ENCODE measurements at regions not wholly inside any gene's neighbourhood (a gene's known extent, or its start where the extent isn't known, plus 50 kb on each side); places are given as distances from the start of the nearest gene placed in this dataset.

DNA sequence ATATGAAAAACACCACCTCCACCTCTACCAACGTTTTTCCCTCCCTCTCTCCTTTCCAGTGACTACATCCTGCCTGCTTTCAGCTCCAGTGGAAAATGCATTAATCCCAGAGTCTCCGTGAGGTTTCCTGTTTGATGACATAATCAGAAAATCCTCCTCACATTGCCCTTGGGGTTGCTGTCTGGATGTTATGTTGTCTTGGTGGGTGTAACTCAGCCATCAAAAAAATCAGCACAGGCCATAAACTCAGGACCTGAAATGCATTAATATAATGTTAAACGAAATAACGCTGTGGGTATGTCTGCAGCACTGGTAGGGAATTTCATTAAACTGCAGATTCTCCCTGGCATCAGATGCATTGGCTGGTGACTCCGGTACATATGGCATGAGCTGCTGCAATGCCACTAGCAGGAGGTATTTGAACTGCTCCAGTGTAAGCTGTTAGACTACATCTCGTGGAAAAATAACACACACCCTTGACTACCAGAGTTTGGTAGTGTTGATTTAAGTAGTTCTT lies 297.8 kb downstream of the PRL start:
- intact Hi-C loops (cut with micrococcal nuclease) = no loop called here
- peak; percentile 94 for FAIRE-seq
- CTCF ChIA-PET = interaction anchor here (0.9 to 1.4 kb wide), 3 partner anchors 11 to 32 kb away, joined by 3 to 5 read pairs (median 4); no protein-coding TSS in a partner anchor

More for the DNA sequence above, 297.8 kb downstream of the PRL start:
- no peak for TF ChIP-seq POLR2A (IDR thresholded peaks at IDR 0.05; ENCODE audit: low read depth, low read length)
- no peak for TF ChIP-seq MYC (IDR thresholded peaks at IDR 0.05; ENCODE audit: low read depth, low read length)
- no peak for TF ChIP-seq POLR2AphosphoS5 (IDR thresholded peaks at IDR 0.05; ENCODE audit: insufficient read depth, low read depth, low read length)
- TF ChIP-seq, protein P1, sequence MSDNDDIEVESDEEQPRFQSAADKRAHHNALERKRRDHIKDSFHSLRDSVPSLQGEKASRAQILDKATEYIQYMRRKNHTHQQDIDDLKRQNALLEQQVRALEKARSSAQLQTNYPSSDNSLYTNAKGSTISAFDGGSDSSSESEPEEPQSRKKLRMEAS (IDR thresholded peaks at IDR 0.05; ENCODE audit: insufficient read depth, insufficient read length) = no peak
- TF ChIP-seq, protein P2, sequence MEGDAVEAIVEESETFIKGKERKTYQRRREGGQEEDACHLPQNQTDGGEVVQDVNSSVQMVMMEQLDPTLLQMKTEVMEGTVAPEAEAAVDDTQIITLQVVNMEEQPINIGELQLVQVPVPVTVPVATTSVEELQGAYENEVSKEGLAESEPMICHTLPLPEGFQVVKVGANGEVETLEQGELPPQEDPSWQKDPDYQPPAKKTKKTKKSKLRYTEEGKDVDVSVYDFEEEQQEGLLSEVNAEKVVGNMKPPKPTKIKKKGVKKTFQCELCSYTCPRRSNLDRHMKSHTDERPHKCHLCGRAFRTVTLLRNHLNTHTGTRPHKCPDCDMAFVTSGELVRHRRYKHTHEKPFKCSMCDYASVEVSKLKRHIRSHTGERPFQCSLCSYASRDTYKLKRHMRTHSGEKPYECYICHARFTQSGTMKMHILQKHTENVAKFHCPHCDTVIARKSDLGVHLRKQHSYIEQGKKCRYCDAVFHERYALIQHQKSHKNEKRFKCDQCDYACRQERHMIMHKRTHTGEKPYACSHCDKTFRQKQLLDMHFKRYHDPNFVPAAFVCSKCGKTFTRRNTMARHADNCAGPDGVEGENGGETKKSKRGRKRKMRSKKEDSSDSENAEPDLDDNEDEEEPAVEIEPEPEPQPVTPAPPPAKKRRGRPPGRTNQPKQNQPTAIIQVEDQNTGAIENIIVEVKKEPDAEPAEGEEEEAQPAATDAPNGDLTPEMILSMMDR (IDR thresholded peaks at IDR 0.05; ENCODE audit: extremely low read depth in 1 of 2, insufficient read depth in 1 of 2, low read depth in 1 of 2, low read length in 2 of 2) = no peak
- no peak for TF ChIP-seq EZH2 (IDR thresholded peaks at IDR 0.05; ENCODE audit: borderline replicate concordance, low read depth, low read length, severe bottlenecking)
- TF ChIP-seq FOS (IDR thresholded peaks at IDR 0.05; ENCODE audit: borderline replicate concordance, insufficient read depth, low read length) = peak; percentile 23
- peak; percentile 9 for TF ChIP-seq JUN (IDR thresholded peaks at IDR 0.05; ENCODE audit: borderline replicate concordance, insufficient read depth, insufficient read length, low read depth)
- no peak for TF ChIP-seq GATA2 (IDR thresholded peaks at IDR 0.05; ENCODE audit: insufficient read depth, insufficient read length, low read depth, low read length)
- H3K79me2 ChIP-seq (ENCODE audit: control insufficient read depth, insufficient read depth, low read length) = no peaks in the 10 kb centered on the region
- peaks cover 19% of the 10 kb centered on the region for H3K4me1 ChIP-seq (ENCODE audit: control insufficient read depth, extremely low read depth, insufficient read depth, low read length)
- H3K27me3 ChIP-seq (ENCODE audit: control insufficient read depth in 2 of 2, insufficient read depth in 2 of 2, low read length in 2 of 2) = no peaks in the 10 kb centered on the region
- dilution Hi-C loops (cut with MboI; ENCODE audit: extremely low pct_ligation_motif_present, low sequenced_read_pairs) = no loop called here
- no peak overlapping the region for H3K4me3 ChIP-seq (replicated peaks in 1 of 3; ENCODE audit: insufficient read depth in 1 of 3, low read depth in 1 of 3, low read length in 3 of 3)
- no TSS peak for BruUV-seq (replicated peaks)
- no peak overlapping the region for H3K9ac ChIP-seq (replicated peaks; ENCODE audit: extremely low read depth, insufficient read depth, low read length)
- DNase-seq (ENCODE audit: low read depth, low spot score) = peak; percentile 89
- peaks cover 0 to 3% of the 10 kb centered on the region in 2 experiments for H3K36me3 ChIP-seq (ENCODE audit: control insufficient read depth in 2 of 2, extremely low read depth in 1 of 2, insufficient read depth in 2 of 2, low read length in 2 of 2)
- H4K20me1 ChIP-seq (replicated peaks; ENCODE audit: control insufficient read depth, extremely low read depth, insufficient read depth, low read length) = no peaks in the 10 kb centered on the region
- no peaks in the 10 kb centered on the region for H3K9me1 ChIP-seq (replicated peaks; ENCODE audit: control insufficient read depth, extremely low read depth, insufficient read depth, low read length)
- no peaks in the 10 kb centered on the region for H3K9me3 ChIP-seq (replicated peaks; ENCODE audit: control insufficient read depth, insufficient read depth, low read length)
- POLR2A ChIA-PET = interaction anchor here (0.5 kb wide), 1 partner anchor 401 kb away, joined by 3 read pairs; no protein-coding TSS in a partner anchor
- no peak overlapping the region for H2AFZ ChIP-seq (ENCODE audit: low read depth, low read length)
- peak overlapping the region; percentile 1 for H3K27ac ChIP-seq (ENCODE audit: insufficient read depth, low read depth, low read length)
- no peak overlapping the region for H3K4me2 ChIP-seq (ENCODE audit: insufficient read depth, low read length)

Data from endothelial cell of umbilical vein (primary cell).